ENCODE measurements at regions not wholly inside any gene's neighbourhood (a gene's known extent, or its start where the extent isn't known, plus 50 kb on each side); places are given as distances from the start of the nearest gene placed in this dataset.

- H4K20me1 ChIP-seq (ENCODE audit: insufficient read depth, low read length), result no peaks in the 10 kb centered on the region
- CTCF ChIA-PET (ENCODE audit: unreplicated experiment), result no interaction called here
- no TSS peak for BruUV-seq (replicated peaks)
- no peak overlapping the region for H3K4me2 ChIP-seq (ENCODE audit: low read length)
- H3K9me2 ChIP-seq (ENCODE audit: insufficient read depth, low read length), result no peaks in the 10 kb centered on the region
- no peaks in the 10 kb centered on the region for H3K36me3 ChIP-seq (ENCODE audit: insufficient read depth, low read length)
- no peak for DNase-seq (ENCODE audit: low spot score)
- H2AFZ ChIP-seq (ENCODE audit: low read length), result no peak overlapping the region
- no peak overlapping the region for H3K27ac ChIP-seq (ENCODE audit: low read depth, low read length, poor library complexity, severe bottlenecking)
- H3K9me3 ChIP-seq (ENCODE audit: low read length), result no peaks in the 10 kb centered on the region
- TF ChIP-seq, protein P1, sequence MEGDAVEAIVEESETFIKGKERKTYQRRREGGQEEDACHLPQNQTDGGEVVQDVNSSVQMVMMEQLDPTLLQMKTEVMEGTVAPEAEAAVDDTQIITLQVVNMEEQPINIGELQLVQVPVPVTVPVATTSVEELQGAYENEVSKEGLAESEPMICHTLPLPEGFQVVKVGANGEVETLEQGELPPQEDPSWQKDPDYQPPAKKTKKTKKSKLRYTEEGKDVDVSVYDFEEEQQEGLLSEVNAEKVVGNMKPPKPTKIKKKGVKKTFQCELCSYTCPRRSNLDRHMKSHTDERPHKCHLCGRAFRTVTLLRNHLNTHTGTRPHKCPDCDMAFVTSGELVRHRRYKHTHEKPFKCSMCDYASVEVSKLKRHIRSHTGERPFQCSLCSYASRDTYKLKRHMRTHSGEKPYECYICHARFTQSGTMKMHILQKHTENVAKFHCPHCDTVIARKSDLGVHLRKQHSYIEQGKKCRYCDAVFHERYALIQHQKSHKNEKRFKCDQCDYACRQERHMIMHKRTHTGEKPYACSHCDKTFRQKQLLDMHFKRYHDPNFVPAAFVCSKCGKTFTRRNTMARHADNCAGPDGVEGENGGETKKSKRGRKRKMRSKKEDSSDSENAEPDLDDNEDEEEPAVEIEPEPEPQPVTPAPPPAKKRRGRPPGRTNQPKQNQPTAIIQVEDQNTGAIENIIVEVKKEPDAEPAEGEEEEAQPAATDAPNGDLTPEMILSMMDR (conservative IDR thresholded peaks at IDR 0.05; ENCODE audit: low read length), result no peak
- no peak for TF ChIP-seq EZH2phosphoT487 (IDR thresholded peaks at IDR 0.05; ENCODE audit: borderline replicate concordance, low read depth, low read length)
- H3K4me3 ChIP-seq (ENCODE audit: low read depth, low read length, poor library complexity, severe bottlenecking), result no peak overlapping the region
- POLR2A ChIA-PET, result interaction anchor here (0.7 kb wide), 1 partner anchor 473 kb away, joined by 3 read pairs; no protein-coding TSS in a partner anchor
- H3K4me1 ChIP-seq (ENCODE audit: insufficient read depth, low read length, poor library complexity, severe bottlenecking), result no peaks in the 10 kb centered on the region
- H3K79me2 ChIP-seq (ENCODE audit: insufficient read depth, low read depth, low read length), result no peaks in the 10 kb centered on the region
- intact Hi-C loops (cut with micrococcal nuclease; ENCODE audit: unreplicated experiment), result loop anchor here (5.0 kb wide), 2 partner anchors 423 to 637 kb away; no protein-coding TSS in a partner anchor
Observed at GRCh38 chr7:12064586-12065127, 146.4 kb upstream of the TMEM106B start.

- Histone ChIP-seq H3K4me1 (ENCODE audit: insufficient read depth, low read length, poor library complexity, severe bottlenecking) (no peaks in the 10 kb centered on the region), H3K4me3 (ENCODE audit: low read depth, low read length, poor library complexity, severe bottlenecking) (no peak overlapping the region), H3K79me2 (ENCODE audit: insufficient read depth, low read depth, low read length) (no peaks in the 10 kb centered on the region), H3K4me2 (ENCODE audit: low read length) (no peak overlapping the region), H3K9me2 (ENCODE audit: insufficient read depth, low read length) (no peaks in the 10 kb centered on the region), H3K36me3 (ENCODE audit: insufficient read depth, low read length) (no peaks in the 10 kb centered on the region), H2AFZ (ENCODE audit: low read length) (no peak overlapping the region), H4K20me1 (ENCODE audit: insufficient read depth, low read length) (no peaks in the 10 kb centered on the region), H3K27ac (ENCODE audit: low read depth, low read length, poor library complexity, severe bottlenecking) (no peak overlapping the region), H3K9me3 (ENCODE audit: low read length) (no peaks in the 10 kb centered on the region)
- POLR2A ChIA-PET, result no interaction called here
- DNase-seq (ENCODE audit: low spot score), result no peak
- BruUV-seq (replicated peaks), result no TSS peak
- CTCF ChIA-PET (ENCODE audit: unreplicated experiment), result no interaction called here
- TF ChIP-seq, protein P1 (conservative IDR thresholded peaks at IDR 0.05; ENCODE audit: low read length), result no peak
- no peak for TF ChIP-seq EZH2phosphoT487 (IDR thresholded peaks at IDR 0.05; ENCODE audit: borderline replicate concordance, low read depth, low read length)
- intact Hi-C loops (cut with micrococcal nuclease; ENCODE audit: unreplicated experiment), result loop anchor here (5.0 kb wide), 2 partner anchors 421 to 639 kb away; no protein-coding TSS in a partner anchor
Observed at GRCh38 chr7:12066004-12066403, 145.1 kb upstream of the TMEM106B start.

DNA sequence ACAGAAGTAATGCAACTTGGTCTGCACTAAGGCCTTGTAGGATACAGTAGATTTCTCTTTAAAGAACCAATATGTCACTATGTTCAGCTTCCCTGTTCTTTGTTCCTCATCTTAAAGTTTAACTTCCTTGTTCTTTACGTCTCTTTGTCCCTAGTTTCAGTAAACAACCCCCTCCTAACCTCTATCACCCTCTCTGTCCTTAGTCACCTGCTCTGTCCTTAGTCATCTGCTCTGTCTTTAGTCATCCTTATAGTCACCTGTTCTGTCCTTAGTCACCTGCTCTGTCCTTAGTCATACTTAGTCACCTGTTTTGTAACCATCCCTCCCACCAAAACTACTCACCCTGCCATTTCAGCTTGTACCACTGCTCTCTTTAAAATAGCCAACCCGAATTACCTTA, 144.6 kb upstream of the TMEM106B start:
- H3K36me3 ChIP-seq (ENCODE audit: insufficient read depth, low read length), result no peaks in the 10 kb centered on the region
- H4K20me1 ChIP-seq (ENCODE audit: insufficient read depth, low read length), result no peaks in the 10 kb centered on the region
- no peak overlapping the region for H2AFZ ChIP-seq (ENCODE audit: low read length)
- TF ChIP-seq EZH2phosphoT487 (IDR thresholded peaks at IDR 0.05; ENCODE audit: borderline replicate concordance, low read depth, low read length), result no peak
- TF ChIP-seq, protein P1 (conservative IDR thresholded peaks at IDR 0.05; ENCODE audit: low read length), result no peak
- H3K9me2 ChIP-seq (ENCODE audit: insufficient read depth, low read length), result no peaks in the 10 kb centered on the region
- H3K9me3 ChIP-seq (ENCODE audit: low read length), result no peaks in the 10 kb centered on the region
- POLR2A ChIA-PET, result no interaction called here
- H3K4me1 ChIP-seq (ENCODE audit: insufficient read depth, low read length, poor library complexity, severe bottlenecking), result no peaks in the 10 kb centered on the region
- no peak for DNase-seq (ENCODE audit: low spot score)
- no peaks in the 10 kb centered on the region for H3K79me2 ChIP-seq (ENCODE audit: insufficient read depth, low read depth, low read length)
- intact Hi-C loops (cut with micrococcal nuclease; ENCODE audit: unreplicated experiment), result loop anchor here (5.0 kb wide), 2 partner anchors 421 to 639 kb away; no protein-coding TSS in a partner anchor
- H3K4me3 ChIP-seq (ENCODE audit: low read depth, low read length, poor library complexity, severe bottlenecking), result no peak overlapping the region
- no peak overlapping the region for H3K27ac ChIP-seq (ENCODE audit: low read depth, low read length, poor library complexity, severe bottlenecking)
- CTCF ChIA-PET (ENCODE audit: unreplicated experiment), result no interaction called here
- BruUV-seq (replicated peaks), result no TSS peak
- H3K4me2 ChIP-seq (ENCODE audit: low read length), result no peak overlapping the region

All from OCI-LY7 (cell line).